Ovary (tissue), 7 donors: ENCODE measurements at regions not wholly inside any gene's neighbourhood (a gene's known extent, or its start where the extent isn't known, plus 50 kb on each side); places are given as distances from the start of the nearest gene placed in this dataset.

Experiments used
- DNase-seq, 5 donors: peaks; one replicate each; pipeline ENCODE4 v3.0.0-alpha.2; 2019 to 2020
- H3K27ac ChIP-seq, 2 donors: fragments of 200-600 bp; one replicate each; pipeline versions ENCODE4 v1.5.1 to v1.8.0; 2019 to 2022
- H3K27me3 ChIP-seq: fragments of 200-600 bp; one replicate; pipeline ENCODE4 v1.8.0; 2022
- H3K36me3 ChIP-seq: fragments of 200-600 bp; sonication (generic); one replicate; pipeline ENCODE4 v1.5.1; 2019
- H3K4me1 ChIP-seq: one replicate; pipeline ENCODE4 v1.8.1; 2013; ENCODE audit warnings: mild to moderate bottlenecking, moderate library complexity; ENCODE audit not compliant: insufficient read depth
- H3K4me3 ChIP-seq: fragments of 200-600 bp; sonication (generic); one replicate; pipeline ENCODE4 v1.5.1; 2017
- H3K9me3 ChIP-seq, 2 donors: fragments of 200-600 bp in 1 of 2; sonication (generic) in 1 of 2; one replicate each; pipeline versions ENCODE4 v1.5.1 to v1.8.1; 2013 to 2019; ENCODE audit warnings: mild to moderate bottlenecking in 1 of 2, moderate library complexity in 1 of 2
- CTCF ChIP-seq, 3 donors: fragments of 450-650 bp in 2 of 3; fragments of 200-600 bp in 1 of 3; IDR thresholded peaks; one replicate each; pipeline versions ENCODE4 v1.5.1 to v1.8.0; 2016 to 2022; ENCODE audit warnings: antibody characterized with exemption in 3 of 3, mild to moderate bottlenecking in 1 of 3
- EP300 ChIP-seq: sonication (generic); formaldehyde crosslinking; IDR thresholded peaks from one replicate; pipeline ENCODE4 v1.6.1; 2017; ENCODE audit warnings: antibody characterized with exemption
- POLR2A ChIP-seq: fragments of 450-650 bp; IDR thresholded peaks from one replicate; pipeline ENCODE4 v1.6.1; 2017; ENCODE audit warnings: antibody characterized with exemption, mild to moderate bottlenecking, moderate library complexity
- WGBS, 3 donors: extraction: QIAGEN DNeasy Blood & Tissue Kit in 1 of 3; methylation state at CpG; one replicate each; pipeline versions ENCODE4 v1.1.5 to v1.1.7; 2013 to 2017; 5-methylcytosine and 5-hydroxymethylcytosine counted together
- intact Hi-C, 4 donors: fragments of 100-400 bp; cut with DNase I; formaldehyde crosslinking; loops; one replicate each; pipeline versions ENCODE4 v1.11.0 to v1.15.1; 2022 to 2023
- donor health status: DM: no; HTN: no; CAD: no; lungs with moderate emphysema.
- donor health status: DM: no; HTN: no; CAD: no.
- donor health status: Bipolar disorder and iron deficiency.
- donor health status: DM: no; HTN: no; CAD: no.
- donor health status: DM: yes; HTN: yes; CAD: no.

DNA sequence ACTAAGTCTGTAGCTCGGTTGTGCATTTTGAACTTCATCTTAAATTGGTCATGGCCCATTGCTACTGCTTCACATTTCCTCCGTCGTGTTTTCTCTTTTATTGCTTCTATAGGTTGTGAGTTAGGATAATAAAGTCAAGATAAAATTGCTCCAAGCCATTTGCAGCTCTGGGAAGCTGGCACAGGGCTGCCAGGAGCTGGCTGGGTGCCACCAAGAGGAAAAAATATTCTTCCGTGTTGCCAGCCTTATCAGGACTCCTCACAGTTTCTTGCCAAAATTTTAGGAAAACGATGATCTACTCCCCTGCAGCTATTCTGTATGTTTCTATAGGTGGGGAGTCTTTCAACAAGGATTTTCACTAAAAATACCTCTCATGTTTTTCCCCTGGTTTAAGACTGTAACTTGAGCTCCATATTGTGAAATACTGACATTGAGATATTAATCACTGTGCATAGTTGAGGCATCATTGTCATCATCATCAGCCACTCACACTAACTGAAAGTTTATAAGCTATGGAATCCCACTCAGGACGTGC, 55.4 kb upstream of the PIAS1 start:
- Histone ChIP-seq H3K4me1 (peaks cover 3% of the 10 kb centered on the region), H3K27ac (no peak overlapping the region), H3K9me3 (no peaks in the 10 kb centered on the region), H3K36me3 (no peaks in the 10 kb centered on the region), H3K4me3 (no peak overlapping the region), H3K27me3 (no peaks in the 10 kb centered on the region)
- no peak for DNase-seq
- intact Hi-C loops, result no loop called here
- WGBS, 3 donors, result 35 to 44% (median 37%) methylated on average over 6 of the region's 6 CpGs
- TF ChIP-seq POLR2A (no peak), EP300 (no peak), CTCF (IDR thresholded peaks at IDR 0.05) (no peak)

DNA sequence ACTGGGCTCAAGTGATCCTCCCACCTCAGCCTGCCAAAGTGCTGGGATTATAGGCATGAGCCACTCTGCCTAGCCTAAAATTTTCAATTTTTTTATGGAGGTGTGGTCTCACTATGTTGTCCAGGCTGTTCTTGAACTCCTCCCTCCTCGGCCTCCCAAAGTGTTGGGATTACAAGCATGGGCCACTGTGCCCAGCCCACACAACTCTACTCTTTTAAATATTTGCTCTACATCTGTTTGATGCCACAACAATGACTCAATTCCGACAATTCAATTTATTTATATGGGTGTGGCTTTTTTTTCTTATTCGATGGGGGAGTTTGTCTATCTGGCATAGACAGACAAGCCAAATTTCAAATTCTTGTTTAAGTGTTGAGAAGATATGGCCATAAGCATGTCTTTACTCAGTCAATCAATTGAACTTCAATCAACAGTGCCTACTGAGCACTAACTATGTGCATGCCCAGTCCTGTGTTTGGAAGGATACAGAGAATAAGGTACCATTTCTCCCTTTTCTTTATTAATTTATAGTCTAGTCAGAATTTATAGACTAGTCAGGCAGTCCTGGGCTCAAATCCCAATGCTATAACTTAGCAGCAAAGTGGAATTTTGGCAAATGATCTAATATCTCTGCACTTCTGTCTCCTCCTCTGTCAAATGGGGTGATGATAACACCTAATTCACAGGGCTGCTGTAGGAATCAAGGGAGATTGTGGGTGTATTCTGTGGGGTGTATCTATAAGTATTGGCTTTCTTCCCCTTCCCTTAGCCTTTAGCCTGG, 54.6 kb upstream of the PIAS1 start:
- intact Hi-C loops, result no loop called here
- no peak overlapping the region for H3K27ac ChIP-seq
- H3K36me3 ChIP-seq, result no peaks in the 10 kb centered on the region
- H3K4me3 ChIP-seq, result no peak overlapping the region
- TF ChIP-seq EP300 (no peak), CTCF (IDR thresholded peaks at IDR 0.05) (no peak), POLR2A (no peak)
- no peak for DNase-seq
- WGBS, 3 donors, result 76 to 86% (median 83%) methylated on average over 3 of the region's 3 CpGs
- no peaks in the 10 kb centered on the region for H3K9me3 ChIP-seq
- H3K27me3 ChIP-seq, result no peaks in the 10 kb centered on the region
- H3K4me1 ChIP-seq, result peaks cover 3% of the 10 kb centered on the region

DNA sequence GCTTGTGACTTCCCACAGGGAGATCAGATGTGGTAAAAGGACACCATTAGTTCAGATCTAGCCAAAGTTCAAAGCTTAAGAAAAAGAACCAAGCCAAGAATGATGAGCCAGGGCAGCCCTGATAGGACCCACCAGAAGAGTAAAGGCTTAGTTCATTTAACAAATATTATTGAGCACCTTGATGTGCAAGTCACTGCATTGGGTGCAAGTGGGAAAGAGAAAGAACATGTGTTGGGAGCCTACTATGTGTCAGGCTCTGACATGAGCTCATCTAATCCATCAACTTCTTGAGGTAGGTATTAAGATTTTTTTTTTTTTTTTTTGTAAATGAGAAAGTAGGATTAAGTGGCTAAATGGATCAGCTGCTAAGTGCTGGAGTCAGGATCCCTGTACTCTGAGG, 53.4 kb upstream of the PIAS1 start:
- intact Hi-C loops, result no loop called here
- TF ChIP-seq POLR2A (no peak), CTCF (IDR thresholded peaks at IDR 0.05) (no peak), EP300 (no peak)
- H3K27me3 ChIP-seq, result no peaks in the 10 kb centered on the region

GRCh38 chr15:68001811-68002210, 52.3 kb upstream of the PIAS1 start:
- peaks cover 3% of the 10 kb centered on the region for H3K4me1 ChIP-seq
- H3K36me3 ChIP-seq, result no peaks in the 10 kb centered on the region
- H3K9me3 ChIP-seq, result no peaks in the 10 kb centered on the region
- H3K27ac ChIP-seq, result no peak overlapping the region
- intact Hi-C loops, result no loop called here
- no peaks in the 10 kb centered on the region for H3K27me3 ChIP-seq
- no peak for TF ChIP-seq POLR2A
- TF ChIP-seq CTCF (IDR thresholded peaks at IDR 0.05), result no peak
- TF ChIP-seq EP300, result no peak
- 75 to 90% (median 83%) methylated on average over 4 of the region's 4 CpGs for WGBS, 3 donors
- no peak for DNase-seq
- H3K4me3 ChIP-seq, result no peak overlapping the region

More for the DNA sequence above, 53.4 kb upstream of the PIAS1 start:
- H3K36me3 ChIP-seq, result no peaks in the 10 kb centered on the region
- H3K4me1 ChIP-seq, result peaks cover 3% of the 10 kb centered on the region
- no peak overlapping the region for H3K27ac ChIP-seq
- no peak overlapping the region for H3K4me3 ChIP-seq
- H3K9me3 ChIP-seq, result no peaks in the 10 kb centered on the region
- DNase-seq, result no peak
